ENCODE measurements at regions not wholly inside any gene's neighbourhood (a gene's known extent, or its start where the extent isn't known, plus 50 kb on each side); places are given as distances from the start of the nearest gene placed in this dataset.
"Not testable (repeated sequence)": the region's sequence is repeated elsewhere in the genome, so short reads cannot be mapped to it uniquely, and the experiment has no call there.

- no peak for DNase-seq
Observed at GRCh38 chr16:58824201-58824600, 90.1 kb upstream of the GOT2 start.

GRCh38 chr16:58821886-58822285 is 87.8 kb upstream of the GOT2 start:
- DNase-seq, result no peak

- no peak for DNase-seq
Observed at GRCh38 chr16:58820411-58820810, 86.3 kb upstream of the GOT2 start.

GRCh38 chr16:58815181-58815888 is 81.2 kb upstream of the GOT2 start:
- DNase-seq, result no peak

GRCh38 chr16:58814348-58814801 is 80.3 kb upstream of the GOT2 start:
- no peak for DNase-seq

- DNase-seq, result no peak
Observed at GRCh38 chr16:58809213-58809612, 75.1 kb upstream of the GOT2 start.

GRCh38 chr16:58807276-58807675 is 73.2 kb upstream of the GOT2 start:
- no peak for DNase-seq

- no peak for DNase-seq
Observed at GRCh38 chr16:58801838-58802237, 67.7 kb upstream of the GOT2 start.

GRCh38 chr16:58797137-58797801 is 63.2 kb upstream of the GOT2 start:
- no peak for DNase-seq

GRCh38 chr16:58793366-58793765 is 59.2 kb upstream of the GOT2 start:
- no peak for DNase-seq

GRCh38 chr16:58792188-58792587 is 58.1 kb upstream of the GOT2 start:
- no peak for DNase-seq

- DNase-seq, result not testable (repeated sequence)
Observed at GRCh38 chr16:58790816-58791557, 56.9 kb upstream of the GOT2 start.

- no peak for DNase-seq
Observed at GRCh38 chr16:58789351-58789750, 55.2 kb upstream of the GOT2 start.

Measured in SIG-M5 (cell line).